Uterus (tissue), 2 donors: ENCODE measurements at regions not wholly inside any gene's neighbourhood (a gene's known extent, or its start where the extent isn't known, plus 50 kb on each side); places are given as distances from the start of the nearest gene placed in this dataset.

Source experiments
- POLR2A ChIP-seq, 2 donors: fragments of 450-650 bp; IDR thresholded peaks; one replicate each; pipeline ENCODE4 v1.6.1; 2016; ENCODE audit warnings: antibody characterized with exemption in 2 of 2, mild to moderate bottlenecking in 1 of 2, moderate library complexity in 1 of 2
- TF ChIP-seq, protein P1 (sequence below), 4 experiments: fragments of 200-600 bp in 2 of 4; fragments of 450-650 bp in 2 of 4; sonication (generic) in 2 of 4; IDR thresholded peaks; one replicate each; pipeline ENCODE4 v1.5.1; 2016 to 2019; ENCODE audit warnings: antibody characterized with exemption in 4 of 4, mild to moderate bottlenecking in 2 of 4, moderate library complexity in 1 of 4

DNA sequence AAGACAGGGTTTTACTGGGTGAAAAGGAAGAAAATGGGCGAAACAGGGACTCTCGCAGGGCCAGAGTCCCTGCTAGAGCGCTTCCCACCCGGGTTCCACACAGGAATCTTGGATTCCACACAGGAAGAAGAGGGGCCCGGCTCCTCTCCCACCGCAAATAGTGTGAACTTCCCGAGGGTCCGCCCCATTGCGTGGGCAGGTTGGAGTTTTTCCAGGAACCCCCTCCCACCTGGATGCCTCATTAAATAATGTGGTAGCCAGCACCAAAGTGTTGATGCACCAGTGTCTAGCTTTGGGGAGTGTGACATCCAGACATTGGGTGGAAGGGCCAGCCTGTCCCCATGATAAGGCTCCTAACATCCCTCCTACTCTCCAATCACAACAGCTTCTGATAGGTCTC is 330.3 kb upstream of the ZNF32 start:
- TF ChIP-seq, protein P1, sequence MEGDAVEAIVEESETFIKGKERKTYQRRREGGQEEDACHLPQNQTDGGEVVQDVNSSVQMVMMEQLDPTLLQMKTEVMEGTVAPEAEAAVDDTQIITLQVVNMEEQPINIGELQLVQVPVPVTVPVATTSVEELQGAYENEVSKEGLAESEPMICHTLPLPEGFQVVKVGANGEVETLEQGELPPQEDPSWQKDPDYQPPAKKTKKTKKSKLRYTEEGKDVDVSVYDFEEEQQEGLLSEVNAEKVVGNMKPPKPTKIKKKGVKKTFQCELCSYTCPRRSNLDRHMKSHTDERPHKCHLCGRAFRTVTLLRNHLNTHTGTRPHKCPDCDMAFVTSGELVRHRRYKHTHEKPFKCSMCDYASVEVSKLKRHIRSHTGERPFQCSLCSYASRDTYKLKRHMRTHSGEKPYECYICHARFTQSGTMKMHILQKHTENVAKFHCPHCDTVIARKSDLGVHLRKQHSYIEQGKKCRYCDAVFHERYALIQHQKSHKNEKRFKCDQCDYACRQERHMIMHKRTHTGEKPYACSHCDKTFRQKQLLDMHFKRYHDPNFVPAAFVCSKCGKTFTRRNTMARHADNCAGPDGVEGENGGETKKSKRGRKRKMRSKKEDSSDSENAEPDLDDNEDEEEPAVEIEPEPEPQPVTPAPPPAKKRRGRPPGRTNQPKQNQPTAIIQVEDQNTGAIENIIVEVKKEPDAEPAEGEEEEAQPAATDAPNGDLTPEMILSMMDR (IDR thresholded peaks at IDR 0.05), result no peak
- no peak for TF ChIP-seq POLR2A (IDR thresholded peaks at IDR 0.05)
